ENCODE measurements at regions not wholly inside any gene's neighbourhood (a gene's known extent, or its start where the extent isn't known, plus 50 kb on each side); places are given as distances from the start of the nearest gene placed in this dataset.
"Not testable (repeated sequence)": the region's sequence is repeated elsewhere in the genome, so short reads cannot be mapped to it uniquely, and the experiment has no call there.

GRCh38 chr12:114529966-114530365 lies 124.0 kb upstream of the TBX5 start:
- Histone ChIP-seq H3K36me3 (no peaks in the 10 kb centered on the region), H3K4me1 (ENCODE audit: control insufficient read depth in 1 of 2, insufficient read depth in 1 of 2, low read depth in 1 of 2, low read length in 1 of 2) (no peaks in the 10 kb centered on the region), H3K27ac (no peak overlapping the region), H3K27me3 (no peaks in the 10 kb centered on the region), H3K9me3 (no peaks in the 10 kb centered on the region), H3K4me3 (ENCODE audit: low read depth in 1 of 2, low read length in 1 of 2) (no peak overlapping the region)
- no peak for TF ChIP-seq CTCF (IDR thresholded peaks at IDR 0.05)

GRCh38 chr12:114528766-114529165 lies 122.8 kb upstream of the TBX5 start:
- no peaks in the 10 kb centered on the region for H3K27me3 ChIP-seq
- TF ChIP-seq CTCF (IDR thresholded peaks at IDR 0.05) = no peak
- no peaks in the 10 kb centered on the region for H3K9me3 ChIP-seq
- H3K27ac ChIP-seq = no peak overlapping the region
- no peak overlapping the region for H3K4me3 ChIP-seq (ENCODE audit: low read depth in 1 of 2, low read length in 1 of 2)
- H3K4me1 ChIP-seq (ENCODE audit: control insufficient read depth in 1 of 2, insufficient read depth in 1 of 2, low read depth in 1 of 2, low read length in 1 of 2) = no peaks in the 10 kb centered on the region
- no peaks in the 10 kb centered on the region for H3K36me3 ChIP-seq

- H3K4me1 ChIP-seq (ENCODE audit: control insufficient read depth in 1 of 2, insufficient read depth in 1 of 2, low read depth in 1 of 2, low read length in 1 of 2); H3K27ac ChIP-seq; H3K4me3 ChIP-seq (ENCODE audit: low read depth in 1 of 2, low read length in 1 of 2); H3K27me3 ChIP-seq; H3K36me3 ChIP-seq; H3K9me3 ChIP-seq: not testable (repeated sequence)
Observed at GRCh38 chr12:114521160-114521559, 115.2 kb upstream of the TBX5 start.

- no peaks in the 10 kb centered on the region for H3K27me3 ChIP-seq
- H3K4me3 ChIP-seq (ENCODE audit: low read depth in 1 of 2, low read length in 1 of 2) = no peak overlapping the region
- H3K27ac ChIP-seq = no peak overlapping the region
- no peaks in the 10 kb centered on the region for H3K36me3 ChIP-seq
- no peaks in the 10 kb centered on the region for H3K4me1 ChIP-seq (ENCODE audit: control insufficient read depth in 1 of 2, insufficient read depth in 1 of 2, low read depth in 1 of 2, low read length in 1 of 2)
- H3K9me3 ChIP-seq = no peaks in the 10 kb centered on the region
- no peak for TF ChIP-seq CTCF (IDR thresholded peaks at IDR 0.05)
Observed at GRCh38 chr12:114512351-114512750, 106.4 kb upstream of the TBX5 start.

- TF ChIP-seq CTCF (IDR thresholded peaks at IDR 0.05) = no peak
- Histone ChIP-seq H3K4me3 (ENCODE audit: low read depth in 1 of 2, low read length in 1 of 2) (no peak overlapping the region), H3K36me3 (no peaks in the 10 kb centered on the region), H3K27ac (no peak overlapping the region), H3K9me3 (no peaks in the 10 kb centered on the region), H3K4me1 (ENCODE audit: control insufficient read depth in 1 of 2, insufficient read depth in 1 of 2, low read depth in 1 of 2, low read length in 1 of 2) (no peaks in the 10 kb centered on the region), H3K27me3 (peaks cover 20% of the 10 kb centered on the region)
Observed at GRCh38 chr12:114508529-114509129, 102.7 kb upstream of the TBX5 start.

DNA sequence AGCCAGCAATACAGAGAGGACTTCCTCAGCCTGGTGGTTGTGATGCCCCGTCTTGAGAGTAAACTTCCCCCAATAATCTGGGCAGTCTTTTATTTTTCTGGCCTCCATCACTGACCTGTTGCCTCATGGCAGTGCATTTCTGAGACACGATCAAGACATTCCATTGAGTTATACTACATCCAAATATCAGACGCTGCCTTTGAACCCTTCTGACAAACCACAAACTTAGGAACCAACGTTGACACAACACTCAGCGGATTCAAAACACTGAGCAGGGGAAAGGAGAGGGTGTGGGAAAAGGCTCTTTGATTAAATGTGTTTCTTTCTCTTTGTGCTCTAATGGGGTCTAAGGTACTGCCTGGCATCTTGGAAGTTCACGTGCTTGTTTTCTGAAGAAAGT lies 100.7 kb upstream of the TBX5 start:
- H3K4me3 ChIP-seq (ENCODE audit: low read depth in 1 of 2, low read length in 1 of 2) = no peak overlapping the region
- no peaks in the 10 kb centered on the region for H3K4me1 ChIP-seq (ENCODE audit: control insufficient read depth in 1 of 2, insufficient read depth in 1 of 2, low read depth in 1 of 2, low read length in 1 of 2)
- no peak overlapping the region for H3K27ac ChIP-seq
- no peaks in the 10 kb centered on the region for H3K36me3 ChIP-seq
- no peak for TF ChIP-seq CTCF (IDR thresholded peaks at IDR 0.05)
- H3K27me3 ChIP-seq = peaks cover 40% of the 10 kb centered on the region
- H3K9me3 ChIP-seq = no peaks in the 10 kb centered on the region

Measured in neutrophil (primary cell).